ENCODE measurements at regions not wholly inside any gene's neighbourhood (a gene's known extent, or its start where the extent isn't known, plus 50 kb on each side); places are given as distances from the start of the nearest gene placed in this dataset.

DNA sequence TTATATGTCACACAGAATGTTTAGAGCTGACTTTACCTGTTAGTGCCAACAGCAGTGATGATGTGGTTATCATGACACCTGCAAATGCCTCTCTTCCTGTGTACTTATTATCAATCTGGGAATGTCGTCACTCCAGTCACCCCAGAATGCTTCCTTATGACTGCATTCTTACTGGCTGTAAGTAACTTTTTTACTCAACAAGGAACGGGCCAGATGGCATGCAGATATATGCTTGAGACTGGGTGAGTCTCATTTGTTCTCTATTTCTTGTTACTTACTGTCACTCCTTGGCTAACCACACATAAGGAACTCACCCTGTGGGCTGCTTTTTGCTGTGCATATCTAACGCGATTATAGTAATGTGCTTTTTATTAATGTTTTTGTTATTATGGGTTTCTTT lies 385.5 kb upstream of the MEF2C start:
- peak; percentile 57 for DNase-seq (ENCODE audit: low spot score)

GRCh38 chr5:89267788-89268187 lies 384.8 kb upstream of the MEF2C start:
- no peak for DNase-seq (ENCODE audit: low spot score)

DNA sequence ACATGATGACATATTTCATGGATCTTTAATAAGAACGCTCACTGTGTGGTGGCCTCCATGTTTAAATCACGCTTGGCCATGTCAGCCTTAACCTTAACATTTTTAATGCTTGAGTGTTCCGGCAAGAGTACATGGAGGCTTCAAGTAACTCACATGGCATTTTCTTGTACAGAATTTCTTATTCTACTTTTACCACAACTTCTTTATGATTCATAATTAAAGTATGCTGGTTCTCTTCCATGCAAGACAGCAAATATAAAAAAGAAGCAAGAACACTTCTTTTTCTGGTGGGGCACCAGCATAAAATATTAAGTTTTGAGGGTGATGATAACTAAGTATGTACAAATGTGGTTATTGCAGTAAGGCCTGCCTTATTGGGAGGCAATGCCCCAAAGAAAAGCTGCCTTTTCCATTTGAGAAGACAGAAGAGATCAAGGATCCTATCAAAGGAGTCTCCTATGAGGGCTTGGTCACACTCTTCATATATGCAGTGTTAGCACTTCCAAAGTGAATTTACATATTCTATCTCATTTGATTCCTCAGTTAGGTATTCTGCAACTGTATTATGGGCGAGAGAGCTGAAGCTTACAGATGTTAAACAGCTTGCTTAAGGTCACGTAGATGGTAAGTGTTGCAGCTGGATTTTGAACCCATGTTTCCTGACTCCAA lies 382.7 kb upstream of the MEF2C start:
- DNase-seq (ENCODE audit: low spot score), result peak; percentile 64

DNA sequence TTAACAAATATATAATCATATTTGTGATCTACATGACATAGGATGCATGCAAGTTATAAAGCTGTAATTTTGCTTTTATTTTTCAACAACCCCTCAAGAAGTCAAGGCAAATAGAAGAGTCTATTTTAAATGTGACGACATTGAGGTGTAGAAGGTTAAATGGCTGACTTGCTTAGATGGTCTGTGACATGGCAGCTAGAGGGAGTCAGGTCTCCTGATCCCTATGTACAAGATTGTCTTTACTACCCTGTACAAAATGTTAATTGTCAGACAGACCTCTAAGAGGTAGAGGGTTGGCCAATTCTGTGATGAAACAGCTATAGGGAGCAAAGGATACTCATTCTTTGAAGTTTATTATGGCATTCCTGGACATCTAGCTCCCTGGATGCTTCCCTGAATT lies 380.9 kb upstream of the MEF2C start:
- DNase-seq (ENCODE audit: low spot score), result no peak

- no peak for DNase-seq (ENCODE audit: low spot score)
Observed at GRCh38 chr5:89262030-89262429, 379.0 kb upstream of the MEF2C start.

DNA sequence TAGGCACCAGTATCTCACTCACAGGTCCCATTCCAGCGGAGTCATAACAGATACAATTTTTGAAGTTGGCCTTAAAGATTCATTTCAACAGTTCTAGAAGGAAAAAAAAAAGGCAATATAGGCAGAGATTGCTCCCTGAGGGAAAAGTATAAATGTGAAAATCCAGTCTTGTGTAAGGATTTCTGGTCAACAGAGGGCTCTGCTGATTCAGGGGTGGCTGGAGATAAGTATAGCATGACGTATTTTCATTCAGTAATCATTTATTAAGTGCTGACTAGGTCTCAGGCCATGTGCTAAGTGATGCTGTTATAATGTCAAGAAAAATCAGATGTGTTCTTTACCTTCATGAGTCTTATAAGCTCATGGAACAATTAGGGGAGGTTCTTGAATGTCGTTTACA lies 377.3 kb upstream of the MEF2C start:
- DNase-seq (ENCODE audit: low spot score), result peak; percentile 48

DNA sequence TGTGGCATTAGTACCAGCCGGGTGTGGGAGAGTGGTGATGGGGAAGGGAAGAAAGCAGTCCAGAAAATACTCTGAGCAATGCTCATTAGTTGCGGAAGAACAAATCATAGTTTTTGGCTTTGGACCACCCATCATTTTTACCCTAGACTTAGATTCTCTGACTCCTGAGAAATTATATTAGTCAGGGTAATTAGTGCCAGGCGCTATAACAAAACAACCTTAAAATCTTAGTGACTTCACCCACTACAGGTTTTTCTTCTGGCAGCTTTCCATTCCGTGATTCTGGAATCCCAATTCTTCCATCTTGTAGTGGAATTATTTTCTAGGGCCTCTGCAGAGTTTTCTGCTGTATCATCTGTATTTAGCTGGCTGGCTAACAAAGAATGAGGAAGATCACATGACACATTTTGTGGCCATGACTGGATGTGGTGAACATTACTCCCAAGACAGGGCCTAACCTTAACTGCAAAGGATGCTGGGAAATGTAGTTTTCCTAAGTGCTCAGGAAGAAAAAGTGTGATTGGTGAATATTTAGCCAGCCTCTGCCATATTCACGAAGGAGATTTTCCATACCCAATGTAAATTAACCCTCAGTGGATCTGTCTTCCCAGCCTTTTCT lies 373.0 kb upstream of the MEF2C start:
- DNase-seq (ENCODE audit: low spot score), result peak; percentile 74

GRCh38 chr5:89253666-89254352 lies 370.8 kb upstream of the MEF2C start:
- no peak for DNase-seq (ENCODE audit: low spot score)

- no peak for DNase-seq (ENCODE audit: low spot score)
Observed at GRCh38 chr5:89246864-89247263, 363.9 kb upstream of the MEF2C start.

GRCh38 chr5:89246252-89246651 lies 363.3 kb upstream of the MEF2C start:
- no peak for DNase-seq (ENCODE audit: low spot score)

DNA sequence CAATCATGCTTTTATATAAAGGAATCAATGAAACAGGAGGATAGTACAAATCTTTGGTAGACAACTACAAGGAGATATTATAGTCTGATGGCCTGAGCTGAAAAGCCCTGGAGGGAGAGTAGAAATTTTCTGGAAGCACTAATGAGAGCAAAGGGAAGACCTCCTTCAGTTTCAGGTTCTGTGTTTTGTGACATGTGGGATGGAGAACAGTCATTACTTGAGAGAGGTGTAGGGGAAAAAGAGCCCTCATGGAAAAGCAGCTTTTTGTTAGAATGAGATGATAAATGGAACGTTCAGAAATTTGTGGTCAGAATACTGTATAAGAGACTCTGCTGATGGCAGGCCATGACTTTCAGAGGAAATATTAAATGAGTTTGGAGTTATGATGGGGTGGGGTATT lies 360.6 kb upstream of the MEF2C start:
- no peak for DNase-seq (ENCODE audit: low spot score)

GRCh38 chr5:89241186-89241585 lies 358.2 kb upstream of the MEF2C start:
- no peak for DNase-seq (ENCODE audit: low spot score)

- peak; percentile 10 for DNase-seq (ENCODE audit: low spot score)
Observed at GRCh38 chr5:89236900-89237299, 353.9 kb upstream of the MEF2C start.

DNA sequence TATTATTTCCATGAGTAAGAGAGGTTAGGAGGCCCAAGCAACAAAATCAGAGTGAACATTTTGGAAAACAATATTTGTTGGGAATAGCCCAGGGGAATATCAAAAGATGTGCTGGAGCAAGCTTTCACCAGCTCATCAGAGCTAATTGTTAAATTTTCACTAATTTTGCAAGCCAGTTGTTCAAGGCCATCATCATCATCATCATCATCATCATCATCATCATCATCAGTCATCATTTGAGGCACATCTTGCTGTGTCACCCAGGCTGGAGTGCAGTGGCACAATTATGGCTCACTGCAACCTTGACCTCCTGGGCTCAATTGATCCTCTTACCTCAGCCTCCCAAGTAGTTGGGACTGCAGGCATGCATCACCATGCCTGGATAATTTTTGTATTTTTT lies 350.5 kb upstream of the MEF2C start:
- no peak for DNase-seq (ENCODE audit: low spot score)

GRCh38 chr5:89232139-89232603 lies 349.2 kb upstream of the MEF2C start:
- no peak for DNase-seq (ENCODE audit: low spot score)

GRCh38 chr5:89230178-89230577 lies 347.2 kb upstream of the MEF2C start:
- DNase-seq (ENCODE audit: low spot score), result no peak

DNA sequence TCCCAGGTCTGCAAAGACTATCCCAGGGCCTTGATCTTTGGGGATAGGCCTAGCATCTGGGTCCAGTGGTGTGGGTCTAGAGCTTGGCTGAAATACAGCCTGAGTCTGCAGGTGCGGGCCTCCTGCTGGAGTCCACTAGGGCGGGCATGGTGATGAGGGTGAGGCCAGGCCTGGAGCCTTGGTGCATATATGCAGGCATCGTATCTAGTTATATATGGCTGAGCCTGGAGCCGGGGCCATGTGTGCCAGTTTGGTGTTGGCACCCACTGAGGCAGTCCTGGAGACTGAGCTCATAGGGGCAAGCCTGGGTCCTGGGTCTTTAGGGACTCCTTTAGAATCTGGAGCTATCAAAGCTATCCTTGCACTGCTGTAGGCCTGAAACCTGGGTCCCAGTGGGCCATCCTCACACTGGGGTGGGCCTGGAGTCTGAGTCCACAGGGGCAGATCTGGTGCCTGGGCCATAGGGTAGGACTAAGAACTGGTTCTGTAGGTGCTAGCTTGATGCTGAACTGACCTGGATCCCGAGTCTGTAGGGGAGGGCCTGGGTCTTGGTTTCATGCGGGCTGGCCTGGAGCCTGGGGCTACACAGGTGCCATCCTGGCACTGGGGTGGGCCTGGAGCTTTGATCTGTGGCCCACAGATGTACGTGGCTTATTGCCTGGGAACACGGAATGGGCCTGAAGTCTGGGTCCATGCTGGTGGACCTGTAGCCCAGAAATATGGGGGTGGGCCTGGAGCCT lies 346.5 kb upstream of the MEF2C start:
- DNase-seq (ENCODE audit: low spot score), result no peak

GRCh38 chr5:89228355-89228754 lies 345.4 kb upstream of the MEF2C start:
- DNase-seq (ENCODE audit: low spot score), result no peak

DNA sequence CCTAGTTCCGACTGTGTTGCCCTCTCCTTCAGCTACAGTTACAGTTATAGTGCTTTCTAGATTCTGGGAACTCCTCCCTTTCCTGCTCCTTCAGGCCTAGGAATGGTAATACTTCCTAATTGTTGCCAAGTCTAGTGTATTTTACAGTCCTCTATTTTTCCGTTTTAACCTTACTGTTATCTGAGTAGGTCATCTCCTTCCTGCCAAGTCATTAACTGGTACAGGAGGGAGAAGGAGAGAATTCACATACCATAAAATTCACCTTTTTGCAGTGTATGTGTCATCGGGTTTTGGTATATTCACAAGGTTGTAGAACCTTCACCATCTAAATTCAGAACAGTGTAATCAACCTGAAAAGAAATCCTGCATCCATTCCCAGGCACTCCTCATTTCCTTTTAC lies 335.4 kb upstream of the MEF2C start:
- DNase-seq (ENCODE audit: low spot score), result no peak

GRCh38 chr5:89216606-89217005 lies 333.6 kb upstream of the MEF2C start:
- no peak for DNase-seq (ENCODE audit: low spot score)

- peak; percentile 35 for DNase-seq (ENCODE audit: low spot score)
Observed at GRCh38 chr5:89213573-89213972, 330.6 kb upstream of the MEF2C start.

GRCh38 chr5:89211836-89212235 lies 328.9 kb upstream of the MEF2C start:
- peak; percentile 77 for DNase-seq (ENCODE audit: low spot score)

DNA sequence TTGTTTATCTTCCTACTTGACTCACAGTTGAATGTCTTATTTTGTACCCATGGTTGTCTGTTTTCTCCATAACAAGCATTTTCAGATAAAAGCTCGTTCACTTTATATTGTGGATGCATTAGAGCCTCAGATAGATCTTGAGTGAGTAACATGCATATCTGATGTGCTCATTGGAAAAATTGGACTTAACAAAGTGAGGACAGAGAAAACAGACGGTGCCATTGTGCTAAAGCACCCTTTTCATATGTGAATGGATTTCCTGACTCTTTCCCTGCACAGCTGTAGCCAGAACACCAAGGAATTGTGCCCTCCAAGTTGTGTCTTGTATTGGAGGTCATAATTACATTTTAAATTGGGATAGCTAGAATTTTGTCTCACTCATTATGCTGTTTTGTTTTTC lies 325.8 kb upstream of the MEF2C start:
- DNase-seq (ENCODE audit: low spot score), result no peak
